NOMO-1 treated with dmso at 0.1 percent for 144 hours (cell line): ENCODE measurements at regions not wholly inside any gene's neighbourhood (a gene's known extent, or its start where the extent isn't known, plus 50 kb on each side); places are given as distances from the start of the nearest gene placed in this dataset.
"Not testable (repeated sequence)": the region's sequence is repeated elsewhere in the genome, so short reads cannot be mapped to it uniquely, and the experiment has no call there.

Experiments
- DNase-seq: peaks from one replicate; lab custom pipeline; 2025; ENCODE audit not compliant: unreplicated experiment; lab: John Stamatoyannopoulos, UW

DNA sequence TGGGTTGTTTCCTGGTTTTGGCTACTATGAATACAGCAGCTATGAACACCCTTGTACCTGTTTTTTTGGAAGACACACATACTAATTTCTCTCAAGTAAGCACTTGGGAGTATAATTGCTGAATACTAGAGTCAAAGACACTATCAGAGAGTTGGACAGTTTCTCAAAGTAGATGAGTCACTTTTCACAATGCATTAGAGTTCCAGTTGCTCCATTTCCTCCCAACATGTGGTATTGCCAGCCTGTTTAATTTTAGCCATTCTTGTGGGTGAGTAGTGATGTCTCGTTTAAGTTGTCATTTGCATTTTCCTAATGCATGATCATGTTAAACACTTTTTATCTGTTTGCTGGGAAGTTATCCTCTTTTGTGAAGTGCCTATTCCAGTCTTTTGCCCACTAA is 81.6 kb upstream of the GDNF start:
- no peak for DNase-seq

DNA sequence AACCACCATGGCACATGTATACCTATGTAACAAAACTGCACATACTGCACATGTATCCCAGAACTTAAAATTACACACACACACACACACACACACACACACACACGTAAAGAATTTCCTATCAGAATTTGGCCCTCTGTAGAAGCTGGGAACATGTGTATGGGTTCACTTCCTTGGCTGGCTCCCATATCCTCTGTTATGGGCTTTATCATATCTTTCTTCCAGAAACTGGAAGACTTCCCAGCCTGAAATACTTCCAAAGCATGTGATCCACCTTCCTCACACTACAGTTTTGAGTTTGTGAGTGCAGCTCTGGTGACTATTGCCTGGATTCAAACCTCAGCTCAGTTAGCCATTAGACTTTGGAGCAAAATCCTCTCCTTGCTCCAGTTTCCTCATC is 78.6 kb upstream of the GDNF start:
- no peak for DNase-seq

DNA sequence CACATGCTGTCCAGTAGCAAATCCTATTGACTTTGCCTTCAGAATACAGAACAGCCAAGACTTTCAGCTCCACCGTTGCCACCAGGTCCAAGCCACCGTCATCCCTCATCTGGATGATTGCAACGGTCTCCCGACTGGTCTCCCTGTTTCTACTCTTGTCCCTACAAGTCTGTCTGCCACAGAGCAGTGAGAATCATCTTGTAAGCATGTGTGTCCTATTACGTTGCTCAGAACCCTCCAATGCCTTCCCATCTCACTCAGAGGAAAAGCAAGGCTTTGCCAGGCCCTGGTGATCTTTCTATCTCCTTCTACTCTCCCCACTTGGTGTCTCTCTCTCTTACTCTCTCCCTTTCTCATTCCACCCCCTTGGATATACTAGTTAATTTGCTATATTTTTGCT is 76.7 kb upstream of the GDNF start:
- no peak for DNase-seq

DNA sequence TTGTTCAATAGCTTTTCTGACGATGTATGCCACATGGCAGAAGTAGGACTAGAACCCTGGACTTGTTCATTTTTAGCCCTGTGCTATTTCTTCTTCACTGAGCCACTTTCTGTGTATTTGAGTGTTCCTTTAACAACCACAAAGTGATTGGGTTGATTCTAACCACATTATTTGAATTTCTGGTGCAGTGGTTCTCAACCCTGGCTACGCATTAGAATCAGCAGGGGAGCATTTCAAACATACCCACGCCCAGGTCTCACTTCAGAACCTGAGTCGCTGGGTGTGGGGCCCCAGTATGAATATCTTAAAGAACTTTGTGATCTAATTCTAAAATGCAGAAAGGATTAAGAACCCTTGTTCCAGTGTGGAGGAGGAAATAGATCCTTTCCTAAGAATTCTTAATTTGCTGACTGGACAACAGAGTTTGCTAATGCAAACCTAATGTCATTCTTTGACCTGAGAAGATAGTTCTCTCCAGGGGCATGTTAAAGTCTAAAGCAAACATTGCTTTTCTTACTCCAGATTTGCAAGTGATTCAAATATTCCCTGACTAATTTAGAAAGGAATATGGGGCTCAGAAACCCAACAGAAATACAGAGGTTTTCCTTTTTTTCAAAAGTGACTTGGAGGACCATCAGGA is 75.4 kb upstream of the GDNF start:
- no peak for DNase-seq

DNA sequence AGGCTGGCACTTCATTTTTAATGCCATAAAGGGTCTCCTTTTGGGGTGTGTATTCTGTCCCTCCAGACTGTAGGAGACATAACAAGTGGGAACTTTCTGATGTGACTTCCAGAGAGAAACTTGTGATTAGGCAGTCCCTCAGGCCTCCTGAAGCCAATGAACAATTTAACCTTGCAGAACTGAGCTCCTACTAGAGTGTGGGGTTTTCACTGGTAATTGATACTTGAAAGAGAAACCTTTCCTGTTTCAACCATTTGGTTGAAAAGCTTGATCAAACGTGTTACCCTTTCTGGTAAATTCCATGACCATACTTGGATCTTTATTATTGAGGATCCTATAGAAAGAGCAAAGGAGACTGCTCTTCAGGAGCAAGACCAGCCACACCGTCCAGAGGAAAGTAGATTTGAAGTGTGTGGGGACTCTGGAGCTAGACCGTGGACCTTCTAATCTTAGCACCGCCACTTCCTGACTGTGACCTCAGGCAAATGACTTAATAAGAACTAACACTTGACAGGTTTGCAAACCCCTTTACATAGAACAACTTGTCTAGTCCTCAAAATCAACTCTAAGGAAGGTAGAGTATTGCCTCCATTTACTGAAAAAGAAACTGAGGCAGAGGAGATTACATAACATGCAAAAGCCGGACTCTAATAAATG is 69.9 kb upstream of the GDNF start:
- DNase-seq = not testable (repeated sequence)

DNA sequence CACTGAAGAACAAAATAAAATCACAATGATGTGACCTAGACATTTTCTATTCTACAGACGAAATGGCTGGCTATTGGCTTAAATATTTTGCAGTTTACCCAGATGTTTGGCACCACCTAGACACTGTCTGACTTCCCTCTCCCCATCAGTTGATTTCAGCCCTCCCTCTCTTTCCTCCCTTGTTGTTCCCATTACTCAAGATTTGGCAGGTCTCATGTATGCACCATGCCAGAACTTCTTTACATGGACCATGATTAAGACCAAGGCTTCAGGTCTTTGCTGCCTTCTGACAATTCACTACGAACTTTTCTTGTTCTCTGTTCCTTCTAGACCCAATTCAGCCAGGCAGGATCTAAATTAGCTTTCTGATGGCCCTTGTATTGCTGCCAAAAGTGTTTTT is 66.6 kb upstream of the GDNF start:
- no peak for DNase-seq

DNA sequence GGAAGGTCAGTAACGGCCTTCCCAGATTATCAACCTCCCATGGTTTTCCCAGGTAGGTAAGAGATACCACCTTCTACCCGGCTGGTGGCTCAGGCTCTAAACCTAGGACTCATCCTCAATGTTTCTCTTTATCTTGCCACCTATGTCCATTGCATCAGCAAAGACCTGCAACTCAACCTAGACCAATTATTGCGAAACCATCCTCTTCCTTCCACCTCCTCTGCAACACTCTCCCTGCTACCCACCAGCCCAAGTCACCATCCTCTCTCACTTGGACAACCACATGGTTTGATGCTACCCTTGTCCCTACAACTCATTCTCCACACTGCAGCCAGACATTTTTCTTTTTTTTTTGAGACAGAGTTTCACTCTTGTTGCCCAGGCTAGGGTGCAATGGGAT is 65.4 kb upstream of the GDNF start:
- DNase-seq = no peak

DNA sequence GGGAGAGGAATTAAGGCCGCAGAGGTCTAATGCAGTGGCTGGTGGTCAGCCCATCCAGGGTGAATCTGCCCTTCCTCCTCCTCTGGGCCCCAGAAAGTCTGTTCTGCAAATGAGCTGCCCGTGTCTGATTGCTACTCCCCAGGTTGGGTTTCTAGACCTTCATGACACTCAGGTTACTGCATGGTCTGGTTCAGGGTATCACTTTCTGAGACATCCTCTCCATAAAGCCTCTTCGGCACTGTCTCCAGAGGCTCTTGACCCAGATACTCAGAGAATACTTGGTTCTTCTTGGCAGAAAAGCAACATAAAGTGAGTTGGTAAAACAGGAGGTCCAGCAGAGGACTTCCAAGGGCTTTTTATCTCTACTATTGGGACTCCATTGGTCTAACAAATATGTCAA is 62.5 kb upstream of the GDNF start:
- DNase-seq = no peak

DNA sequence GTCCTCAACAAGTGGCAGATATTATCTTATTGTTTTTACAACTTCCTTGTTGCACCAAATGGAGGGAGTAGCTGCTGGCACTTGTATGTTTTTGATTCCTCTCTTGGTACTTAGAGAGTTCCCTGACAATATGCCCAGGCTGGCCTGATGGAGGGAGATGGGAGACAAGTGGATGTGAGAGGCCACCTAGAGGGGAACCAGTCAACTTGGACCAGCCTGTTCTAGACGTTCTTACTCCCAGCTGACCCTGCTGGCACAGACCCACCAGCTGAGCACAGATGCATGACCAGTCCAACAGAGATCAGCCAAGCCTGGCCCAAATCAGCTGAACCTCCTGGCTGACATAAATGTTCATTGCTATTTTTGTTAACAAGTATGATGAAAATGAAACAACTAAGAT is 60.9 kb upstream of the GDNF start:
- DNase-seq = no peak

DNA sequence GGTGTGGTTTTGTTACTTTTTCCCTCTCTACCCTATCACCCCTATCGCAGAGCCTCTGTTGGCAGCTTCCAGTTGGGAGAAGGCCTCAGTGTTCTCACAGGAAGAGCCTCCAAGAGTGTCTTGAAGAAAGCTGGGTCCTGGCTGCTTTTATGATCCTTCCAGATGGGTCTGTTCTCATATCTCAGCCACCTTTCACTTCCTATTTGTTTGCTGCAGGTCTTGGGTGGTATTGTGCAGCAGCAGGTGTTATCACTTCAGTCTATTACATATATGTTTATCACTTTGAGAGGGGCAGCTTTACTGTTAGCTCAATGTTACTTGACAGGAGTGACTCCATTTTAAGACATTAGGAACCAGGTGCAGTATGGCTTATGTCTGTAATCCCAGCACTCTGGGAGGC is 59.2 kb upstream of the GDNF start:
- no peak for DNase-seq

DNA sequence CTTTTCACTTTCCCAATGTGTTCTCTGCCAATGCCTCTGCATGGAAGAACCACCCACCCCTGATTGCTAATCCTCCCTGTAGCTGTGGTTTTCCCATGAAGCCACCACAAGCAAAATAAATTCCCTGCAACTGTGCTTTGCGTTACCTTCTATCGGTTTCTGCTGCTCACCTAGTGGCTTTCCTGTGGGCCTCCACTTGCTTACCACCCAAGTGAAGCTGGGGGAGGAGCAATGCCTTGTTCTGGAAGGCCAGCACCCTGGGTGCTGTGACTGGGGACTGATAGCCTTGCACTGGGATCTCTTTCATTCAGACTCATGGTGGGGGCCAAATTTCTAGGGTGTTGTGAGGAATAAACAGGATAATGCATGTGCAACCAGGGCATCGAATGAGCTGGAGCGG is 56.3 kb upstream of the GDNF start:
- DNase-seq = no peak

DNA sequence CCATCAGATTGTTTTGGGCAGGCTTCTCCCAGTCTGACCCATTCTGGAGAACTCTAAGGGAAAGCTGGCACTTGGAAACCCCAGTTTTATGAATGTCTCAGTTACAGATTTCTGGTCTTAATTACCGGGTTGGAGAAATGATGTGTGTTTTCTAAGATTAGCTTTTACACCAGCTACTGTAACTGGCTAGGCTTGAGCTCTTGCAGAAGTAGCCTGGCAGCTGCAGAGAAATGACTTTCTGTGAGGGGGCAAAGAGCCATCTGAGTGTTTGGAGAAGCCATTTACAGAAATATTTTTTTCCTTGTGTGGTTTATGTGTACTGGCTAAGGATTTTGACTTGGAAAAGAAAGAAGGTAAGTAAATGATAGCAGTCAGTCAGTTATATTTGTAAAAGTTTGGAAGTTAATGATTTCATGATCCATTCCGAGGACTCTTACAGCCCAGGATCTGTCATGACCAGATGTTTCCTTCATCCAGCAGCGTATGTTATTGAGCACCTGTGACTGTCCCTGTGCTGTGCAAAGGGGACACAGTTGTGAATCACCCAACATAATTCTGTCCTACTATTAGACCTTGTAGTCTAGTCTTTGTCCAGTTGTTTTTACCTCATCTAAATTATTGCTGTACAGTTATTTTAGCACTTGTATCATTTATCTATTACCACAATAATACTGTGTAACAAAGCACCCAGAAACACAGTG is 53.7 kb upstream of the GDNF start:
- DNase-seq = no peak

DNA sequence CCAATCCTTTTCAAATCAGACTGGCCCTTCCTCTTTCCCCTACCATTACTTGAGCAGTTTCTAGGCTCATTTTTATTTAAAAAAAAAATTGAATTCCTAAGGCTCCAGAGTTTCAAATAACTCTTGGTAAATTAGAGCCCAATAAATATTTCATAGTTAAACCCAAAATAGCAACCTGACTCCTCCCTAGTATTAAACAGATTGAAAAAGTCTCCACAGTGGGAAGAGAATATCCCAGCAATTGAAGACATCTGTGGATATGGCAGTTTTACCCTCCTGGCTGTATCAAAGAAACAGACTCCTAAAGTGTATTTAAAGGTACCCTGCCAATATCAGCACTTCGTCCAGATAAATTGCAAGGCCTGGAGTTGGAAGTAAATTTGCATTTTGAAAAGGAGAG is 52.7 kb upstream of the GDNF start:
- no peak for DNase-seq

DNA sequence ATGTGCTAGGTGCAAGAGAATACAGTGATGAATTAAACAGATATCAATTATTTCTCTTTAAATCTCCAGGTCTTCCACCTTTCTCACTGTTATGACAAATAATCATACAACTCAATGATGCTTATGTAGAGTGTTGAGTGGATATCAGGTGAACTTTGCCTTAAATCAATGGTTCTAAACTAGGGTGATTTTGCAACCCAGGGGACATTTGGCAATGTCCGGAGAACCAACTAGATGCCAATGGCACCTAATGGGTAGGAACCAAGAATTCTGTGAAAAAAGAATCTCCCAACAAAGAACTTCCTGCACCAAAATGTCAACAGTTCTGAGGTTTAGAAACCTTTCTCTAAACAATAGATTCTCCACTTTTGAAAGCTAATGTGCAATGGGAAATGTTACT is 52.0 kb upstream of the GDNF start:
- DNase-seq = no peak

DNA sequence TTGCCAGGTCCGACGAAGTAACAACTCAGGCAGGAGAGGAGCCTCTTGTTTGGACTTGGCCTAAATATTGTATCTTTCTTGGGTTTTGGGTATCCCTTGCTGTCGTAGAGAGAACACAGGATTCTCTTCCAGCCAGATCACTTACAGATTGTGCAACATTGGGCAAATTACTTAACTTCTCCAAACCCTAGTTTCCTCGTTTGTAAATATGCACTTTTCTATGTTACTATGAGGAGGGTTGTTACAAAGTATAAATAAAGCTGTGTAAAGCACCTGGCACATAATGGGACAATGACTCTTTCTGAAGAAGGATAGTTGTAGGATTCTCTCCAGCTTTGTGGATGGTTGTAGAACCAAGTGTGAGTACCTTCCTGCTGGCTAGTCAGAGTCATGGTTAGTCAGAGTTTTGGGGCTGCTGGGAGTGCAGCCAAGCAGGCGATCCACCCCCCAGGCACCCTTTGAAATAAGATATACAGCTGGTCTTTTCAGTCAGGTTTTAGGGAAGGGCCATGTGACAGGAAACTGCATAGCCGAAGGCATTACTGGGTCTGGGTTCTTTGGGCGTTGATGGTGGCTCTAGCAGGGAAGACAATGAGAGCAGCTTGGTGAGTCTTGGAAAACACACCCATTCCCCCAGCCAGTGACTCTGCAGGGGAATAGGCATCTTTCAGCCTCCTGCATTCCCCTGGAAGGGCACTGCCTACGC is 49.9 kb upstream of the GDNF start:
- no peak for DNase-seq
